WTC11 (cell line): ENCODE measurements at regions not wholly inside any gene's neighbourhood (a gene's known extent, or its start where the extent isn't known, plus 50 kb on each side); places are given as distances from the start of the nearest gene placed in this dataset.

ENCODE experiments used
- ATAC-seq: fragments of 200-7000 bp; cut with Tn5 transposase; 2 replicates; pipeline ENCODE4 v1.10.0; 2021; ENCODE audit warnings: mild to moderate bottlenecking, moderate library complexity
- CTCF ChIA-PET: fragments of 300-600 bp; sonication (Branson Sonifier 250); formaldehyde crosslinking; loops from one replicate; lab custom pipeline; 2021; ENCODE audit warnings: antibody characterized with exemption; lab: Charles Lee
- POLR2A ChIA-PET: fragments of 350-600 bp; sonication (Branson Sonifier 250); formaldehyde crosslinking; loops from one replicate; lab custom pipeline; 2021; ENCODE audit warnings: antibody characterized with exemption; lab: Charles Lee
- DNase-seq: peaks from one replicate; pipeline ENCODE4 v3.0.0; 2021; ENCODE audit warnings: low spot score
- H3K27ac Mint-ChIP-seq: 2 replicates; pipeline ENCODE4 v1.8.0; 2021; ENCODE audit warnings: mixed read lengths
- H3K27me3 Mint-ChIP-seq: 2 replicates; pipeline ENCODE4 v1.8.0; 2021; ENCODE audit warnings: low read depth, mild to moderate bottlenecking, moderate library complexity, mixed read lengths
- H3K36me3 Mint-ChIP-seq: 2 replicates; pipeline ENCODE4 v1.8.0; 2021; ENCODE audit warnings: mixed read lengths
- H3K4me1 Mint-ChIP-seq: 2 replicates; pipeline ENCODE4 v1.8.0; 2022; ENCODE audit warnings: mixed read lengths
- H3K4me3 Mint-ChIP-seq: 2 replicates; pipeline ENCODE4 v1.8.0; 2021; ENCODE audit warnings: mild to moderate bottlenecking, moderate library complexity, mixed read lengths
- H3K9me3 Mint-ChIP-seq: 2 replicates; pipeline ENCODE4 v1.8.0; 2021; ENCODE audit warnings: mixed read lengths
- ARID4B ChIP-seq: sonication (generic); formaldehyde crosslinking; IDR thresholded peaks from 2 replicates; pipeline ENCODE4 v1.8.0; 2023; ENCODE audit warnings: missing genetic modification reagents, mild to moderate bottlenecking, borderline replicate concordance
- ATF6 ChIP-seq: sonication (generic); formaldehyde crosslinking; IDR thresholded peaks from 2 replicates; pipeline ENCODE4 v1.8.1; 2023; ENCODE audit warnings: mild to moderate bottlenecking, missing genetic modification reagents
- E2F1 ChIP-seq: sonication (generic); formaldehyde crosslinking; IDR thresholded peaks from 2 replicates; pipeline ENCODE4 v1.8.0; 2022; ENCODE audit warnings: mild to moderate bottlenecking, missing genetic modification reagents
- E2F5 ChIP-seq: sonication (generic); formaldehyde crosslinking; IDR thresholded peaks from 2 replicates; pipeline ENCODE4 v1.8.1; 2022; ENCODE audit warnings: mild to moderate bottlenecking, moderate library complexity, missing genetic modification reagents
- ESRRA ChIP-seq: sonication (generic); formaldehyde crosslinking; IDR thresholded peaks from 2 replicates; pipeline ENCODE4 v1.8.1; 2022; ENCODE audit warnings: mild to moderate bottlenecking, missing genetic modification reagents, borderline replicate concordance
- ETV6 ChIP-seq: sonication (generic); formaldehyde crosslinking; IDR thresholded peaks from 2 replicates; pipeline ENCODE4 v1.8.1; 2022; ENCODE audit warnings: mild to moderate bottlenecking, missing genetic modification reagents
- IRF1 ChIP-seq: sonication (generic); formaldehyde crosslinking; IDR thresholded peaks from 2 replicates; pipeline ENCODE4 v1.8.0; 2023; ENCODE audit warnings: missing genetic modification reagents
- IRF2 ChIP-seq: sonication (generic); formaldehyde crosslinking; IDR thresholded peaks from 2 replicates; pipeline ENCODE4 v1.8.0; 2022; ENCODE audit warnings: low read depth, missing genetic modification reagents, borderline replicate concordance
- NR3C1 ChIP-seq: sonication (generic); formaldehyde crosslinking; conservative IDR thresholded peaks from 2 replicates; pipeline ENCODE4 v1.8.1; 2023; ENCODE audit warnings: low read depth, mild to moderate bottlenecking, missing genetic modification reagents
- PRDM15 ChIP-seq: sonication (generic); formaldehyde crosslinking; IDR thresholded peaks from 2 replicates; pipeline ENCODE4 v1.8.0; 2022; ENCODE audit warnings: missing genetic modification reagents
- SOX15 ChIP-seq: fragments of 250-450 bp; sonication (Bioruptor Pico); IDR thresholded peaks from 2 replicates; pipeline ENCODE4 v1.9.0; 2021; ENCODE audit warnings: mild to moderate bottlenecking
- SP1 ChIP-seq: sonication (generic); formaldehyde crosslinking; conservative IDR thresholded peaks from 2 replicates; pipeline ENCODE4 v1.8.1; 2022; ENCODE audit warnings: missing genetic modification reagents
- USF2 ChIP-seq: sonication (generic); formaldehyde crosslinking; IDR thresholded peaks from 2 replicates; pipeline ENCODE4 v1.8.1; 2023; ENCODE audit warnings: mild to moderate bottlenecking, missing genetic modification reagents, moderate library complexity
- ZNF263 ChIP-seq: sonication (generic); formaldehyde crosslinking; IDR thresholded peaks from 2 replicates; pipeline ENCODE4 v1.8.1; 2022; ENCODE audit warnings: low read depth, mild to moderate bottlenecking, moderate library complexity, missing genetic modification reagents
- ZNF416 ChIP-seq: fragments of 250-450 bp; sonication (Bioruptor Pico); IDR thresholded peaks from 2 replicates; pipeline ENCODE4 v1.9.0; 2021; ENCODE audit warnings: mild to moderate bottlenecking, inconsistent platforms
- ZNF425 ChIP-seq: fragments of 250-450 bp; sonication (Bioruptor Pico); conservative IDR thresholded peaks from 2 replicates; pipeline ENCODE4 v1.9.0; 2021; ENCODE audit warnings: mild to moderate bottlenecking

GRCh38 chr4:8796096-8796495 lies 75.5 kb downstream of the HMX1 start:
- Mint-ChIP-seq H3K4me3 (no peak overlapping the region), H3K27ac (no peak overlapping the region), H3K9me3 (no peaks in the 10 kb centered on the region)
- POLR2A ChIA-PET = interaction anchor here (0.5 kb wide), 1 partner anchor 119 kb away, joined by 6 read pairs; no protein-coding TSS in a partner anchor
- ATAC-seq (no peak), DNase-seq (no peak)
- CTCF ChIA-PET = interaction anchor here (1.9 to 3.3 kb wide), 2 partner anchors 24 to 108 kb away, joined by 6 to 14 read pairs; no protein-coding TSS in a partner anchor
- TF ChIP-seq SP1 (CRISPR knock-in tag) = no peak
- TF ChIP-seq ARID4B = no peak
- TF ChIP-seq E2F5 (CRISPR knock-in tag) = no peak
- TF ChIP-seq ETV6 (CRISPR knock-in tag) = no peak
- no peak for TF ChIP-seq ESRRA
- TF ChIP-seq E2F1 (CRISPR knock-in tag) = no peak
- TF ChIP-seq, all 79 proteins: peak for 0
- Mint-ChIP-seq H3K4me1 (no peaks in the 10 kb centered on the region), H3K27me3 (no peaks in the 10 kb centered on the region), H3K36me3 (no peaks in the 10 kb centered on the region)

- H3K27me3 Mint-ChIP-seq = no peaks in the 10 kb centered on the region
- ChIA-PET CTCF (interaction anchor here (1.9 to 3.3 kb wide), 2 partner anchors 25 to 107 kb away, joined by 6 to 14 read pairs; no protein-coding TSS in a partner anchor), POLR2A (no interaction called here)
- TF ChIP-seq PRDM15 (no peak), SOX15 (CRISPR knock-in tag) (no peak), ZNF416 (CRISPR knock-in tag) (no peak), ZNF263 (CRISPR knock-in tag) (no peak), IRF2 (no peak), ZNF425 (CRISPR knock-in tag) (no peak), NR3C1 (CRISPR knock-in tag) (no peak), IRF1 (CRISPR knock-in tag) (no peak), USF2 (CRISPR knock-in tag) (no peak), ATF6 (no peak)
- H3K27ac Mint-ChIP-seq = no peak overlapping the region
- ATAC-seq (no peak), DNase-seq (no peak)
- H3K36me3 Mint-ChIP-seq = no peaks in the 10 kb centered on the region
- H3K9me3 Mint-ChIP-seq = no peaks in the 10 kb centered on the region
- H3K4me1 Mint-ChIP-seq = no peaks in the 10 kb centered on the region
- H3K4me3 Mint-ChIP-seq = no peak overlapping the region
Measured at GRCh38 chr4:8795140-8795539, 76.5 kb downstream of the HMX1 start.
